Endothelial cell of umbilical vein (primary cell): ENCODE measurements at regions not wholly inside any gene's neighbourhood (a gene's known extent, or its start where the extent isn't known, plus 50 kb on each side); places are given as distances from the start of the nearest gene placed in this dataset.

Source experiments
- BruUV-seq: library from RNA; stranded (reverse); fragments of 400-500 nt; replicated peaks from 2 replicates; lab custom pipeline; 2021; lab: Mats Ljungman, UMichigan
- CTCF ChIA-PET: fragments of 300-600, 350-600 bp; sonication (Branson Sonifier 250); formaldehyde crosslinking; loops from one replicate; lab custom pipeline; 2021; ENCODE audit warnings: antibody characterized with exemption, inconsistent platforms; lab: Charles Lee
- POLR2A ChIA-PET: fragments of 300-600, 350-600 bp; sonication (Branson Sonifier 250); formaldehyde crosslinking; loops from one replicate; lab custom pipeline; 2021; ENCODE audit warnings: antibody characterized with exemption, inconsistent platforms; lab: Charles Lee
- DNase-seq: peaks from one replicate; pipeline ENCODE4 v3.0.0-alpha.2; 2011; ENCODE audit warnings: low read depth, low spot score
- FAIRE-seq: peaks from 2 replicates; lab custom pipeline; 2011; peaks lifted over from hg19 to GRCh38; lab: Jason Lieb, UNC
- H2AFZ ChIP-seq: 2 replicates; pipeline ENCODE4 v1.6.0; 2012; ENCODE audit warnings: low read depth, low read length, control low read depth, inconsistent platforms
- H3K27ac ChIP-seq: 2 replicates; pipeline ENCODE4 v1.5.1; 2011; ENCODE audit warnings: low read depth, mild to moderate bottlenecking, control low read depth, low read length, moderate library complexity; ENCODE audit not compliant: insufficient read depth
- H3K27me3 ChIP-seq, 2 experiments: 2 replicates each; pipeline versions ENCODE4 v1.6.0 to v1.6.1; 2011; ENCODE audit warnings: low read length in 2 of 2, mixed read lengths in 1 of 2; ENCODE audit not compliant: control insufficient read depth in 2 of 2, insufficient read depth in 2 of 2
- H3K36me3 ChIP-seq, 2 experiments: 2 replicates in 1 of 2; 3 replicates in 1 of 2; pipeline ENCODE4 v1.5.1; 2011; ENCODE audit warnings: low read length in 2 of 2, mild to moderate bottlenecking in 1 of 2, moderate library complexity in 1 of 2; ENCODE audit not compliant: control insufficient read depth in 2 of 2, insufficient read depth in 2 of 2; ENCODE audit errors: extremely low read depth in 1 of 2
- H3K4me1 ChIP-seq: 3 replicates; pipeline ENCODE4 v1.5.1; 2011; ENCODE audit warnings: mild to moderate bottlenecking, low read length; ENCODE audit not compliant: control insufficient read depth, insufficient read depth; ENCODE audit errors: extremely low read depth
- H3K4me2 ChIP-seq: 2 replicates; pipeline ENCODE4 v1.6.1; 2011; ENCODE audit warnings: low read length, control low read depth, mixed read lengths; ENCODE audit not compliant: insufficient read depth
- H3K4me3 ChIP-seq, 3 experiments: fragments of 200-600 bp in 1 of 3; sonication (generic), shearing (Covaris generic) in 1 of 3; replicated peaks in 1 of 3; 2 replicates each; pipeline ENCODE4 v1.5.1; 2011 to 2016; ENCODE audit warnings: control low read depth in 3 of 3, low read length in 3 of 3, mild to moderate bottlenecking in 2 of 3, inconsistent platforms in 1 of 3, low read depth in 1 of 3, moderate library complexity in 1 of 3; ENCODE audit not compliant: insufficient read depth in 1 of 3
- H3K79me2 ChIP-seq: 2 replicates; pipeline ENCODE4 v1.6.0; 2012; ENCODE audit warnings: low read length, inconsistent platforms; ENCODE audit not compliant: control insufficient read depth, insufficient read depth
- H3K9ac ChIP-seq: replicated peaks from 2 replicates; pipeline ENCODE3; 2011; ENCODE audit warnings: low read length, control low read depth; ENCODE audit not compliant: insufficient read depth; ENCODE audit errors: extremely low read depth
- H3K9me1 ChIP-seq: replicated peaks from 3 replicates; pipeline ENCODE4 v1.6.0; 2011; ENCODE audit warnings: mild to moderate bottlenecking, low read length; ENCODE audit not compliant: control insufficient read depth, insufficient read depth; ENCODE audit errors: extremely low read depth
- H3K9me3 ChIP-seq: replicated peaks from 2 replicates; pipeline ENCODE4 v1.5.1; 2012; ENCODE audit warnings: low read length, inconsistent platforms; ENCODE audit not compliant: control insufficient read depth, insufficient read depth
- H4K20me1 ChIP-seq: replicated peaks from 2 replicates; pipeline ENCODE3; 2011; ENCODE audit warnings: mild to moderate bottlenecking, low read length; ENCODE audit not compliant: control insufficient read depth, insufficient read depth; ENCODE audit errors: extremely low read depth
- CTCF ChIP-seq, 2 donors: IDR thresholded peaks; 1 replicate in 1 of 2; 2 replicates in 1 of 2; pipeline ENCODE4 v1.5.1; 2011; ENCODE audit warnings: low read length in 2 of 2, mild to moderate bottlenecking in 2 of 2, moderate library complexity in 2 of 2, control low read depth in 1 of 2, inconsistent platforms in 1 of 2, low read depth in 1 of 2; ENCODE audit not compliant: insufficient read depth in 1 of 2; ENCODE audit errors: extremely low read depth in 1 of 2
- EZH2 ChIP-seq: IDR thresholded peaks from 2 replicates; pipeline ENCODE4 v1.6.1; 2012; ENCODE audit warnings: borderline replicate concordance, low read depth, mild to moderate bottlenecking, moderate library complexity, low read length, inconsistent platforms; ENCODE audit not compliant: severe bottlenecking
- FOS ChIP-seq: IDR thresholded peaks from 2 replicates; pipeline ENCODE4 v1.6.1; 2011; ENCODE audit warnings: mild to moderate bottlenecking, low read length, moderate library complexity, borderline replicate concordance; ENCODE audit not compliant: insufficient read depth
- GATA2 ChIP-seq: IDR thresholded peaks from 2 replicates; pipeline ENCODE4 v1.7.0; 2011; ENCODE audit warnings: low read depth, mild to moderate bottlenecking, moderate library complexity, mixed read lengths, low read length; ENCODE audit not compliant: insufficient read length, insufficient read depth
- JUN ChIP-seq: IDR thresholded peaks from 2 replicates; pipeline ENCODE4 v1.6.1; 2011; ENCODE audit warnings: borderline replicate concordance, low read depth; ENCODE audit not compliant: insufficient read length, insufficient read depth
- MAX ChIP-seq: IDR thresholded peaks from 2 replicates; pipeline ENCODE4 v1.6.1; 2011; ENCODE audit not compliant: insufficient read depth, insufficient read length
- MYC ChIP-seq: IDR thresholded peaks from one replicate; pipeline ENCODE4 v1.6.1; 2011; ENCODE audit warnings: mild to moderate bottlenecking, low read depth, low read length
- POLR2A ChIP-seq: IDR thresholded peaks from 2 replicates; pipeline ENCODE4 v1.6.1; 2012; ENCODE audit warnings: low read depth, mild to moderate bottlenecking, control low read depth, low read length
- POLR2AphosphoS5 ChIP-seq: IDR thresholded peaks from 2 replicates; pipeline ENCODE4 v1.6.1; 2012; ENCODE audit warnings: low read depth, mild to moderate bottlenecking, control low read depth, low read length, moderate library complexity; ENCODE audit not compliant: insufficient read depth
- dilution Hi-C: fragments of 300-500 bp; cut with MboI; formaldehyde crosslinking; loops from one replicate; pipeline ENCODE4 v1.15.0; 2019; ENCODE audit warnings: low sequenced_read_pairs; ENCODE audit not compliant: extremely low pct_ligation_motif_present
- intact Hi-C: fragments of 100-400 bp; cut with micrococcal nuclease; formaldehyde crosslinking; loops from one replicate; pipeline ENCODE4 v1.10.0; 2022

GRCh38 chr2:123103902-123104301 lies 921.2 kb upstream of the CNTNAP5 start:
- POLR2A ChIA-PET: no interaction called here
- H3K27ac ChIP-seq: no peak overlapping the region

More at GRCh38 chr2:123103902-123104301, 921.2 kb upstream of the CNTNAP5 start:
- no peak overlapping the region for H2AFZ ChIP-seq
- dilution Hi-C loops: no loop called here
- no peak overlapping the region for H3K4me3 ChIP-seq
- FAIRE-seq (no peak), DNase-seq (no peak)
- H3K36me3 ChIP-seq: no peaks in the 10 kb centered on the region
- TF ChIP-seq POLR2AphosphoS5 (no peak), MYC (no peak), POLR2A (no peak), GATA2 (no peak), CTCF (IDR thresholded peaks at IDR 0.05; ENCODE audit: extremely low read depth in 1 of 2, insufficient read depth in 1 of 2, low read depth in 1 of 2, low read length in 2 of 2) (no peak), MAX (no peak), JUN (no peak), EZH2 (no peak), FOS (no peak)
- intact Hi-C loops: no loop called here
- no peaks in the 10 kb centered on the region for H4K20me1 ChIP-seq
- H3K9ac ChIP-seq: no peak overlapping the region
- H3K4me1 ChIP-seq: no peaks in the 10 kb centered on the region
- CTCF ChIA-PET: no interaction called here
- H3K27me3 ChIP-seq: no peaks in the 10 kb centered on the region
- H3K79me2 ChIP-seq: no peaks in the 10 kb centered on the region
- no TSS peak for BruUV-seq
- H3K9me3 ChIP-seq: peaks cover 6% of the 10 kb centered on the region
- no peaks in the 10 kb centered on the region for H3K9me1 ChIP-seq
- H3K4me2 ChIP-seq: no peak overlapping the region
